Neural crest cell (in vitro differentiated cells): ENCODE measurements at regions not wholly inside any gene's neighbourhood (a gene's known extent, or its start where the extent isn't known, plus 50 kb on each side); places are given as distances from the start of the nearest gene placed in this dataset.
A peak's percentile ranks its signal among the peaks of the same experiment; 100 is the strongest.

Experiments used
- DNase-seq: peaks from one replicate; pipeline ENCODE4 v3.0.0; 2021; ENCODE audit warnings: low read depth, mixed read lengths, low spot score
- H3K27ac Mint-ChIP-seq: one replicate; pipeline ENCODE4 v1.8.0; 2021; ENCODE audit warnings: mild to moderate bottlenecking, mixed read lengths; ENCODE audit not compliant: unreplicated experiment
- H3K27me3 Mint-ChIP-seq: 2 replicates; pipeline ENCODE4 v1.8.0; 2021; ENCODE audit warnings: low read depth, mild to moderate bottlenecking, mixed read lengths
- H3K36me3 Mint-ChIP-seq: 2 replicates; pipeline ENCODE4 v1.8.0; 2021; ENCODE audit warnings: low read depth, mild to moderate bottlenecking, mixed read lengths
- H3K4me1 Mint-ChIP-seq: 2 replicates; pipeline ENCODE4 v1.8.0; 2021; ENCODE audit warnings: mixed read lengths
- H3K4me3 Mint-ChIP-seq: one replicate; pipeline ENCODE4 v1.8.0; 2021; ENCODE audit warnings: mild to moderate bottlenecking, mixed read lengths
- H3K9me3 Mint-ChIP-seq: 2 replicates; pipeline ENCODE4 v1.8.0; 2021; ENCODE audit warnings: mixed read lengths
- CTCF ChIP-seq: fragments of 200-600 bp; sonication (generic); conservative IDR thresholded peaks from 2 replicates; pipeline ENCODE4 v1.5.0; 2021; ENCODE audit warnings: antibody characterized with exemption, mild to moderate bottlenecking

GRCh38 chr2:239526038-239526437 is 125.2 kb upstream of the HDAC4 start:
- H3K9me3 Mint-ChIP-seq = no peaks in the 10 kb centered on the region
- TF ChIP-seq CTCF = no peak

GRCh38 chr2:239523954-239524330 is 123.1 kb upstream of the HDAC4 start:
- no peaks in the 10 kb centered on the region for H3K27me3 Mint-ChIP-seq
- no peaks in the 10 kb centered on the region for H3K4me1 Mint-ChIP-seq
- H3K4me3 Mint-ChIP-seq = no peak overlapping the region
- no peaks in the 10 kb centered on the region for H3K36me3 Mint-ChIP-seq
- H3K9me3 Mint-ChIP-seq = no peaks in the 10 kb centered on the region
- DNase-seq = no peak
- no peak overlapping the region for H3K27ac Mint-ChIP-seq
- TF ChIP-seq CTCF = no peak

More at GRCh38 chr2:239526038-239526437, 125.2 kb upstream of the HDAC4 start:
- Mint-ChIP-seq H3K27ac (peak overlapping the region; percentile 75), H3K4me3 (no peak overlapping the region), H3K36me3 (no peaks in the 10 kb centered on the region), H3K27me3 (peaks cover 2% of the 10 kb centered on the region), H3K4me1 (peaks cover 11% of the 10 kb centered on the region)
- DNase-seq = no peak

DNA sequence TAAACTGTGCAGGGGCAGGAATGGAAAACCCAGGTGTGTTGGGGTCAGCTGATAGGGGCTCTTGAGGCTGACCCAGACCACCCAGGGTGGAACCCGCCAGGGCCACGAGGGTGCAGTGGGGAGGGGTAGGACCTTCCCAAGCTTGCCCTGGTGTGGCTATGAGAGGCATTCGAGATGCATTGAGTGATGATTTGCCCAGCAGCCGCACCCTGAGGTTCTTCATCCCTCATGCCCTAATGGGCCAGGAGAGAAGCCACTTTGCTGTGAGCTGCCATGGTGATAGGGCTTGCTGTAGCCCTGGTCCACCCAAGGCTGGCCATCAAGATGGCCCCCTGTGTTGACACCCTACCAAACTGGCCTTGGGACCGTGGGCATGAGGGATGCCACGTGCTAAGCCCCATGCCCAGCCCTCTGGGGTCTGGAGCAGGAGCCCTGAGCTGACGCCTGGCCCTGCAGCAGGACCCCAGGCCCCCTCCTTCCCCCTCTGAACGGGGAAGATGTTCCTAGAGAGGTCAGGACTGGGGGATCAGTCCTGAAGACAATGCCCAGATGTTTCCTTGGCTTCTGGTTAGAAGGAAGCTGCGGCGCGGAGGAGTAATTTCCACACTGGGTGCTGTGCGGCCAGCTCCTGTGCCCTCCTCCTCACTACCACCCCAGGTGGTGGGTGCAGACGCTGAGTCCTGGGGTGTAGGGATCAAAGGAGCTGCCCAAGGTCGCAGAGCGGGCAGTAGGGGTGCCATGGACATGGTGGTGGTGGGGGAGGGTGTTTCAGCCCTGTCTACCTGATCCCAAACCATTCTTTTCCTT is 122.5 kb upstream of the HDAC4 start:
- H3K27me3 Mint-ChIP-seq = no peaks in the 10 kb centered on the region
- H3K4me3 Mint-ChIP-seq = no peak overlapping the region
- H3K9me3 Mint-ChIP-seq = no peaks in the 10 kb centered on the region
- no peak overlapping the region for H3K27ac Mint-ChIP-seq
- no peak for TF ChIP-seq CTCF
- no peaks in the 10 kb centered on the region for H3K4me1 Mint-ChIP-seq
- no peaks in the 10 kb centered on the region for H3K36me3 Mint-ChIP-seq
- no peak for DNase-seq

DNA sequence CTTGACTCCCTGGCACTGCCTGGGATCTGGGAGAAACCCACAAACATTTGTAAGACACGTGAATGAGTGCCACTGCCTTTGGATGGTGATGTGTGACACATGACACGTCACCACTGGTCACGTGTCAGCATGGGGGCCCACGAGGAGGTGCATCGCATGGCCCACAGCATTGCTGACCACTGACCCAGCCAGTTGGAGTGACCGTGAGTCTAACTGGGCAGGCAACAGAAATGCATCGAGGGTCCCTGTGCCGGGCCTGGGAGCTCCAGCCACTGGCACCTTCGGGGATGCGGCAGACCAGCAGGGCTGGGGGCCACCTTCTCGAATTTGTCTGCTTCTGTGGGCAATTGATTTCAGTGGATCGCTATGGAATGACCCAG is 121.9 kb upstream of the HDAC4 start:
- Mint-ChIP-seq H3K27ac (no peak overlapping the region), H3K36me3 (no peaks in the 10 kb centered on the region), H3K4me3 (no peak overlapping the region), H3K27me3 (no peaks in the 10 kb centered on the region), H3K4me1 (no peaks in the 10 kb centered on the region), H3K9me3 (no peaks in the 10 kb centered on the region)
- no peak for DNase-seq
- no peak for TF ChIP-seq CTCF

DNA sequence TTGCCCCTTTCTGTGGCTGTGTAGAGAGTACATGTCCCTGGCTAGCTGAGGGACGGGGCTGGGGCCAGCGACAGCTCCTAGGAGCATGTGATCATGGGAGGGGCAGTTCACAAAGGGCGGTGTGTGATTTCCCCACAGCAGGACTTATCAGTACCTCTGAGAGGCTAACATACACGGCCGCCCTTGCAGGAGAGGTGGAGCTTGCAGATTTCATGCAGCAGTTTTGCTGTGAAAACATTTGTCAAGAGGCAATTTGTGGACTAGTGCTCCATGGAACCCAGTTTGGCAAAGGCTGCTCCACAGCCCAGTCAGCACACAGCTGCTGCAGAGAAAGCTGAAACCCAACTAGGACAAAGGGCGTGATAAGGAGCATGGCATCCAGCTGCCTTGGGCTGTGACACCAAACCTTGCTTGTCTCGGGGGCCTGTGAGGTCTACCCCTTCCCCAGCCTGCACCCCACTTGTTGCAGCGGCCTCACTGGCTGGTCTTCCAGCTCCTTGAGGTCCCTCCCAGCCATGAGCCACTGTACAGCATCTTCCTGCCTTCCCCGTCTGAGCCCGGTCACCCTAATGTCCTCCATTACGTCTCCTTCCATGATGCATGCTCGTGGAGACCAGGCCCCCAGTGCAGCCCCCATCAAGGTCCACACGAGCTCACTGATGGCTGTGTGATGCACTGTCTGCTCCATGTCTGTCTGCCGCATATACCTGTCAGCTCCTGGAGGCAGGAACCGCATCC is 121.4 kb upstream of the HDAC4 start:
- DNase-seq = no peak
- Mint-ChIP-seq H3K27me3 (no peaks in the 10 kb centered on the region), H3K9me3 (no peaks in the 10 kb centered on the region), H3K36me3 (no peaks in the 10 kb centered on the region), H3K4me3 (no peak overlapping the region), H3K4me1 (no peaks in the 10 kb centered on the region), H3K27ac (no peak overlapping the region)
- TF ChIP-seq CTCF = no peak
